SK-N-SH (cell line): ENCODE measurements at regions not wholly inside any gene's neighbourhood (a gene's known extent, or its start where the extent isn't known, plus 50 kb on each side); places are given as distances from the start of the nearest gene placed in this dataset.

ENCODE experiments used
- CTCF ChIA-PET: fragments of 300-600, 350-600 bp; formaldehyde crosslinking; extraction: SDS; loops from one replicate; lab custom pipeline; 2021; lab: Yijun Ruan, JAX
- POLR2A ChIA-PET: fragments of 350-600 bp; sonication (Branson Sonifier 250); formaldehyde crosslinking; extraction: SDS; loops from one replicate; lab custom pipeline; 2020; ENCODE audit warnings: antibody characterized with exemption, inconsistent platforms; lab: Yijun Ruan, JAX
- DNase-seq: peaks from one replicate; pipeline ENCODE4 v3.0.0; 2012
- H2AFZ ChIP-seq: fragments of 200-600 bp; sonication (generic); 2 replicates; pipeline ENCODE4 v1.8.1; 2016; ENCODE audit warnings: antibody characterized with exemption, mild to moderate bottlenecking, low read depth
- H3F3A ChIP-seq: fragments of 200-600 bp; sonication (generic); replicated peaks from 2 replicates; pipeline ENCODE3; 2016; ENCODE audit warnings: antibody characterized with exemption, mild to moderate bottlenecking; ENCODE audit not compliant: insufficient read depth
- H3K27ac ChIP-seq, 2 experiments: fragments of 200-500 bp in 1 of 2; fragments of 200-600 bp in 1 of 2; sonication (Bioruptor generic) in 1 of 2; sonication (generic), shearing (Covaris generic) in 1 of 2; 2 replicates each; pipeline versions ENCODE4 v1.5.1 to v1.6.1; 2014 to 2016; ENCODE audit warnings: low read depth in 2 of 2, inconsistent platforms in 1 of 2, low read length in 1 of 2, mild to moderate bottlenecking in 1 of 2, mixed read lengths in 1 of 2
- H3K27me3 ChIP-seq: fragments of 200-600 bp; sonication (generic), shearing (Covaris generic); 2 replicates; pipeline ENCODE4 v1.6.1; 2016; ENCODE audit warnings: mixed run types; ENCODE audit not compliant: insufficient read depth
- H3K36me3 ChIP-seq, 2 experiments: fragments of 200-500 bp in 1 of 2; fragments of 200-600 bp in 1 of 2; sonication (Bioruptor generic) in 1 of 2; sonication (generic) in 1 of 2; replicated peaks in 1 of 2; 2 replicates each; pipeline versions ENCODE3 to v1.5.1; 2014 to 2016; ENCODE audit warnings: low read length in 1 of 2, mild to moderate bottlenecking in 1 of 2; ENCODE audit not compliant: insufficient read depth in 2 of 2, control insufficient read depth in 1 of 2
- H3K4me1 ChIP-seq, 2 experiments: fragments of 200-500 bp in 1 of 2; fragments of 200-600 bp in 1 of 2; sonication (Bioruptor generic) in 1 of 2; sonication (generic), shearing (Covaris generic) in 1 of 2; 2 replicates each; pipeline versions ENCODE4 v1.5.1 to v1.6.1; 2014 to 2016; ENCODE audit warnings: low read depth in 1 of 2, low read length in 1 of 2, mixed run types in 1 of 2; ENCODE audit not compliant: insufficient read depth in 2 of 2, control insufficient read depth in 1 of 2
- H3K4me2 ChIP-seq: fragments of 200-600 bp; sonication (generic), shearing (Covaris generic); 2 replicates; pipeline ENCODE4 v1.6.1; 2017; ENCODE audit warnings: mixed run types
- H3K4me3 ChIP-seq, 2 experiments: fragments of 200-500 bp in 1 of 2; fragments of 200-600 bp in 1 of 2; sonication (Bioruptor generic) in 1 of 2; sonication (generic), shearing (Covaris generic) in 1 of 2; 2 replicates each; pipeline versions ENCODE4 v1.5.1 to v1.8.1; 2014 to 2016; ENCODE audit warnings: low read depth in 2 of 2, inconsistent platforms in 1 of 2, low read length in 1 of 2, mild to moderate bottlenecking in 1 of 2, mixed read lengths in 1 of 2, moderate library complexity in 1 of 2
- H3K79me2 ChIP-seq: fragments of 200-600 bp; sonication (generic); 2 replicates; pipeline ENCODE4 v1.8.1; 2017; ENCODE audit warnings: mild to moderate bottlenecking; ENCODE audit not compliant: insufficient read depth
- H3K9ac ChIP-seq: fragments of 200-600 bp; sonication (generic); 2 replicates; pipeline ENCODE4 v1.6.1; 2017; ENCODE audit warnings: mixed run types
- H3K9me2 ChIP-seq: fragments of 200-600 bp; sonication (generic); 2 replicates; pipeline ENCODE4 v1.6.1; 2017; ENCODE audit warnings: mixed run types
- H3K9me3 ChIP-seq: fragments of 200-600 bp; sonication (generic); 2 replicates; pipeline ENCODE4 v1.6.1; 2017; ENCODE audit warnings: mixed run types, mild to moderate bottlenecking, moderate library complexity
- H4K20me1 ChIP-seq: fragments of 200-600 bp; sonication (generic); 2 replicates; pipeline ENCODE4 v1.6.1; 2017; ENCODE audit warnings: mild to moderate bottlenecking, mixed run types; ENCODE audit not compliant: insufficient read depth
- CHD2 ChIP-seq: fragments of 150-350 bp; IDR thresholded peaks from 2 replicates; pipeline ENCODE4 v1.6.1; 2018; ENCODE audit warnings: low read length; ENCODE audit not compliant: partially characterized antibody
- ELF1 ChIP-seq: IDR thresholded peaks from 2 replicates; pipeline ENCODE4 v1.4.0; 2012
- EP300 ChIP-seq, 2 experiments: IDR thresholded peaks; 2 replicates each; pipeline versions ENCODE4 v1.4.0 to v1.6.1; 2012; ENCODE audit warnings: borderline replicate concordance in 1 of 2, low read depth in 1 of 2, low read length in 1 of 2
- EZH2phosphoT487 ChIP-seq: fragments of 200-600 bp; sonication (generic); IDR thresholded peaks from 2 replicates; pipeline ENCODE4 v1.6.1; 2017; ENCODE audit warnings: low read depth, mixed run types, mild to moderate bottlenecking, antibody characterized with exemption, moderate library complexity, borderline replicate concordance
- FOSL2 ChIP-seq: IDR thresholded peaks from 2 replicates; pipeline ENCODE4 v1.4.0; 2012; ENCODE audit warnings: low read depth, mild to moderate bottlenecking, moderate library complexity, borderline replicate concordance
- GABPA ChIP-seq: IDR thresholded peaks from 2 replicates; pipeline ENCODE4 v1.4.0; 2012; ENCODE audit warnings: low read depth, mild to moderate bottlenecking
- GATA2 ChIP-seq: sonication (generic); formaldehyde crosslinking; IDR thresholded peaks from 2 replicates; pipeline ENCODE4 v1.5.0; 2020; ENCODE audit warnings: mild to moderate bottlenecking, missing genetic modification reagents
- JUND ChIP-seq: IDR thresholded peaks from 2 replicates; pipeline ENCODE4 v1.4.0; 2012
- MAX ChIP-seq: IDR thresholded peaks from 2 replicates; pipeline ENCODE4 v1.4.0; 2012; ENCODE audit warnings: low read depth
- NFIC ChIP-seq: IDR thresholded peaks from 2 replicates; pipeline ENCODE4 v1.4.0; 2012; ENCODE audit warnings: borderline replicate concordance
- NRF1 ChIP-seq: IDR thresholded peaks from 2 replicates; pipeline ENCODE4 v1.6.1; 2012; ENCODE audit warnings: low read depth, mild to moderate bottlenecking, low read length
- PBX3 ChIP-seq: IDR thresholded peaks from 2 replicates; pipeline ENCODE4; 2012
- POLR2AphosphoS5 ChIP-seq: IDR thresholded peaks from 2 replicates; pipeline ENCODE4 v1.6.1; 2012; ENCODE audit warnings: low read depth, low read length
- RAD21 ChIP-seq: IDR thresholded peaks from 2 replicates; pipeline ENCODE4 v1.6.1; 2012; ENCODE audit warnings: mild to moderate bottlenecking, low read length
- RCOR1 ChIP-seq: fragments of 150-350 bp; IDR thresholded peaks from 2 replicates; pipeline ENCODE4 v1.6.1; 2017; ENCODE audit warnings: antibody characterized with exemption, low read length
- RFX5 ChIP-seq: IDR thresholded peaks from 2 replicates; pipeline ENCODE4 v1.6.1; 2012; ENCODE audit warnings: mild to moderate bottlenecking, improper control_type of control experiment, low read length
- SIN3A ChIP-seq: IDR thresholded peaks from 2 replicates; pipeline ENCODE4 v1.6.1; 2012; ENCODE audit warnings: low read depth, mild to moderate bottlenecking, low read length, moderate library complexity, borderline replicate concordance
- SMC3 ChIP-seq: IDR thresholded peaks from 2 replicates; pipeline ENCODE4 v1.6.1; 2012; ENCODE audit warnings: low read depth, low read length, improper control_type of control experiment
- TAF1 ChIP-seq: IDR thresholded peaks from 2 replicates; pipeline ENCODE4 v1.6.1; 2012; ENCODE audit warnings: low read depth, mild to moderate bottlenecking, low read length, moderate library complexity, borderline replicate concordance
- TCF12 ChIP-seq: IDR thresholded peaks from 2 replicates; pipeline ENCODE4 v1.4.0; 2012
- TEAD4 ChIP-seq: IDR thresholded peaks from 2 replicates; pipeline ENCODE4 v1.4.0; 2012; ENCODE audit warnings: mild to moderate bottlenecking, borderline replicate concordance; ENCODE audit not compliant: insufficient read depth
- USF1 ChIP-seq: IDR thresholded peaks from 2 replicates; pipeline ENCODE4 v1.4.0; 2012; ENCODE audit warnings: low read depth, borderline replicate concordance
- USF2 ChIP-seq: fragments of 150-350 bp; IDR thresholded peaks from 2 replicates; pipeline ENCODE4 v1.6.1; 2017; ENCODE audit warnings: antibody characterized with exemption, low read length, low read depth, borderline replicate concordance
- YY1 ChIP-seq: IDR thresholded peaks from 2 replicates; pipeline ENCODE4 v1.4.0; 2012; ENCODE audit warnings: low read depth, mild to moderate bottlenecking
- WGBS: methylation state at CpG from one replicate; pipeline ENCODE4 v1.1.6; 2017; ENCODE audit warnings: low lambda C conversion rate; 5-methylcytosine and 5-hydroxymethylcytosine counted together

GRCh38 chr4:173753408-173753807 is 223.4 kb upstream of the HAND2 start:
- ChIA-PET CTCF (interaction anchor here (2.6 to 3.5 kb wide), 3 partner anchors 10 to 237 kb away, joined by 16 to 27 read pairs (median 18); no protein-coding TSS in a partner anchor), POLR2A (interaction anchor here (2.0 kb wide), 1 partner anchor 256 kb away, joined by 4 read pairs; no protein-coding TSS in a partner anchor)
- Histone ChIP-seq H3F3A (no peaks in the 10 kb centered on the region), H4K20me1 (no peaks in the 10 kb centered on the region), H3K27me3 (no peaks in the 10 kb centered on the region), H3K4me3 (no peak overlapping the region), H3K9me2 (no peaks in the 10 kb centered on the region), H3K36me3 (no peaks in the 10 kb centered on the region), H3K79me2 (no peaks in the 10 kb centered on the region), H2AFZ (no peak overlapping the region), H3K9ac (no peak overlapping the region), H3K4me2 (no peak overlapping the region), H3K27ac (peak overlapping the region in 1 of 2 experiments; percentile 96; a peak in 2 of 4 replicates), H3K4me1 (peaks cover 0 to 13% of the 10 kb centered on the region in 2 experiments; a peak in 2 of 4 replicates), H3K9me3 (no peaks in the 10 kb centered on the region)
- TF ChIP-seq GABPA, result no peak
- TF ChIP-seq YY1, result no peak
- no peak for TF ChIP-seq RFX5
- TF ChIP-seq JUND, result no peak
- 0 out of 2 replicates have a peak, but pooled peaks have one; percentile 12 for TF ChIP-seq PBX3
- TF ChIP-seq ELF1, result no peak
- TF ChIP-seq TEAD4, result peak; percentile 64; the same call in 1 of the 2 replicates
- no peak for TF ChIP-seq SIN3A
- TF ChIP-seq SMC3, result no peak; the same call in 1 of the 2 replicates
- TF ChIP-seq CHD2, result peak; percentile 51
- no peak for TF ChIP-seq TAF1
- TF ChIP-seq RCOR1, result peak; percentile 84
- TF ChIP-seq EP300 (IDR thresholded peaks at IDR 0.05; ENCODE audit: borderline replicate concordance in 1 of 2, low read depth in 1 of 2, low read length in 1 of 2), result peak in 1 of 2 experiments; percentile 99; a peak in 2 of 4 replicates
- no peak for TF ChIP-seq USF1
- TF ChIP-seq POLR2AphosphoS5, result no peak; the same call in 1 of the 2 replicates
- peak; percentile 30; the same call in 1 of the 2 replicates for TF ChIP-seq TCF12
- TF ChIP-seq NRF1, result no peak
- no peak for TF ChIP-seq FOSL2
- 0 out of 2 replicates have a peak, but pooled peaks have one; percentile 15 for TF ChIP-seq RAD21
- no peak for TF ChIP-seq USF2
- TF ChIP-seq GATA2 (CRISPR knock-in tag), result peak; percentile 67
- TF ChIP-seq EZH2phosphoT487, result no peak
- no peak for TF ChIP-seq MAX
- peak; percentile 39 for TF ChIP-seq NFIC
- DNase-seq, result no peak
- 28% methylated on average over 1 of the region's 1 CpG for WGBS
